ENCODE measurements at regions not wholly inside any gene's neighbourhood (a gene's known extent, or its start where the extent isn't known, plus 50 kb on each side); places are given as distances from the start of the nearest gene placed in this dataset.
"Not testable (repeated sequence)": the region's sequence is repeated elsewhere in the genome, so short reads cannot be mapped to it uniquely, and the experiment has no call there.

DNA sequence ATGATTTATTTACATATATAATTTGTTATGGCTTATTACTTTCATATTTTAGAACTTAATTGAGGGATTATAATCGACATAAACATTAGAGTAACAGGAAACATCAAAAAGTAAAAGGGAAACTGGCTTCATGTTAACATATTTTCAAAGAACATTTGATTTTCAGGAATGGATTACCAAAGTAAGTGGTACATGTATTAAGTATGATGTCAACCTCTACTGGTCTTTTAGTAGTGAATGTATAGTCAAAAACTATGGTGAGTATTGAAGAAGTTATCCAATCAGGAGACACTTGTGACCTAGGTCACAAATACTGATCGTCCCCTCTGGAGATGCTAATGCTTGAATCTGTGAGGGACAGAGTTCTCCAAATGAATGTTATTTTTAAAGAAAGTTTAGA is 768.9 kb upstream of the ADGRL4 start:
- DNase-seq: no peak

DNA sequence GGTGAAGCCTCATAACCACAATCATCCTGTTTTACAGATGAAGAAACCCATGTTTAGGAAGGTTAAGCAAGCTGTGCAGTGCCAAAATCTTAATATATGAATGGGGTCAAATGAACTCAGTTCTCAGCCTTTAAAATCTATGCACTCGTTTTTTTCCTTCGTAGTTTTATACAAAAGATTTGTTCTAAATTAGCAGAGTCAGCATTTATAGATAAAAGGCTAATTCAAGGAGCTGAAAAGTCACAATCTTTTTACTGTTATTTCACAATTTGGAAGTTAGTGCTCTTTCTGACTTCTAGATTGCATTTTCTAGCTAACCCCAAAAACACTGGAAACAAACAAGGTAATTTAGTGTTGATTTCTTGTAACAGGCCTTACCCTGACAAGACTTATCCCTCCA is 766.9 kb upstream of the ADGRL4 start:
- DNase-seq: no peak

DNA sequence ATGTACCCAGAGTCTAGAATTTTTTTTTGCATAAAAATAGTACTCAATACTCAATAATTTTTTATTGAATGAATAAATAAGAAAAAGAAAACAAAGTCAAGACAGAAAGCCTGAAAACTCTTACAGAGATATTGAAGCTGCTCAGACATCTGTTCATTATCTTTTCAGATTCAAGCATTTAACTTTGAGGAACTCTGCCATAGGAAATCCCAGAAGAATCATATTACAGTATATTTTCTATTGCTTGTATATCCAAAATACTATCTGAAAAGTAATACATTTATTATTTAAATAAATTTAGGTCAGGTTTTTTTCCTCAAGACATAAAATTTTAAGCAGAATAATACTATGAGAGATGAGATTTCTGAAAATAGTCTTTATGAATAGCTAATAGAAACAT is 755.9 kb upstream of the ADGRL4 start:
- no peak for DNase-seq

DNA sequence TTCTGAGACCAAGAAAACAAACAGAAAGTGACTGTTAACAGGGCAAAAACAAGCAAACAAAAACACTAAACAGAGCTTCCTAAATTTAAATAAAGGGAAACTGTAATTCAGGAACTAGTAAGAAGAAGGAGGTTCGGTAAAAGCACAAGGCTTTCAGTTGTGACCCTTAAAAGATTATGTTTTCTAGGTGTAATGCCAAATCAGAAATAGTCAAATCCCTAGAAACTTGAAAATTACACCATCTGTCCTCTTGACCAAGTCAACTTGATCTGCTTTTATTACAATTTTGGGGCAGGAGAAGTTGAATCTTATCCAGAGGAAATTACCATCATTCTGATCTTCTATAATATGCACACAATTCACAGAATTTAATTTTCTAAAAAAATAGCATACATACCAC is 754.0 kb upstream of the ADGRL4 start:
- no peak for DNase-seq

DNA sequence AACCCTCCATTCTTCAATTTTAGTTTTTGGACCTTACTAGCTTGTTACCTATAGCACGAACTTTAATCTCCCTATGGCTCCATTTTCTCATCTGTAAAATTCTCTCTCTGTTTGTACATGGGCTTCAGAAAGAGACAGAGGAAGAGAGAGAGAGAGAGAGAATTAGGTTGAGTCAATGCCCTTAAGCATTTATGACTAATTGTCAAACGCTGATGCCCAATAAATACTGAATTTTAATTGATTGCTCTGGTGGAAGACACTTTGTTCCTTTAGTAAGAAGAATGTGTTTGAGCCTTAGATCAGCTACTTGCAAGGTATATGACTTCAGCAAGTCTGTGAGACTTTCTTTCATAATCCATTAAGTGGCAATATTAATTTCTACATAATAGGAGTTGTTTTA is 743.1 kb upstream of the ADGRL4 start:
- DNase-seq: no peak

DNA sequence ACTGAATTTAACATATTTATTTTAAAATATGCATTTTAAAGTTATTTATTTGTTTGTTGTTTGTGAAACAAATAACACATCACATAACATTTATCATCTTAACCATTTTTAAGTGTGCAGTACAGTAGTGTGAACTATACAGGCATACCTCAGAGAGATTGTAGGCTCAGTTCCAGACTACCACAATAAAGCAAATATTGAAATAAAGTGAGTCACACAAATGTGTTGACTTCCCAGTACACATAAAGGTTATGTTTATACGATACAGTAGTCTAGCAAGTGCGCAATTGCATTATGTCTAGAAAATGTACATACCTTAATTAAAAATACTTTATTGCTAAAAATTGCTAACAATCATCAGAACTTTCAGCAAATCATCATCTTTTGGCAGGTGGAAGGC is 739.4 kb upstream of the ADGRL4 start:
- DNase-seq: no peak

DNA sequence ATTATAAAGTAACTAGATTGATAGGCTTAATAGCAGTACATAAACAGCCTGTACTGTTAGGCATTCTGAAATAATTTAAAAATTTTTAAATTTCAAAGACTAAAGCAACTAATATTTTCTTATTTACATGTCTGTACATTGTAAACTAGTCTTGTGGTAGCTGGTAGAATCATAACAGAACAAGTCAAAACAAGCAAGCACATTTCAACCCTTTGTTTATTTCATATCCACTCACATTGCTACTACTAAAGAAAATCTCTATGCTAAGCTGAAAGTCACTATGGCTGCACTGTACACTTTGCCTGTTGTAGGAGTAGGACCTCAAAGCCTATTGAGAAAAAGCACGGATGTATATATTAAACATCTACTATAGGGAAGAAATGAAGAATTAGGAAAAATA is 738.2 kb upstream of the ADGRL4 start:
- no peak for DNase-seq

DNA sequence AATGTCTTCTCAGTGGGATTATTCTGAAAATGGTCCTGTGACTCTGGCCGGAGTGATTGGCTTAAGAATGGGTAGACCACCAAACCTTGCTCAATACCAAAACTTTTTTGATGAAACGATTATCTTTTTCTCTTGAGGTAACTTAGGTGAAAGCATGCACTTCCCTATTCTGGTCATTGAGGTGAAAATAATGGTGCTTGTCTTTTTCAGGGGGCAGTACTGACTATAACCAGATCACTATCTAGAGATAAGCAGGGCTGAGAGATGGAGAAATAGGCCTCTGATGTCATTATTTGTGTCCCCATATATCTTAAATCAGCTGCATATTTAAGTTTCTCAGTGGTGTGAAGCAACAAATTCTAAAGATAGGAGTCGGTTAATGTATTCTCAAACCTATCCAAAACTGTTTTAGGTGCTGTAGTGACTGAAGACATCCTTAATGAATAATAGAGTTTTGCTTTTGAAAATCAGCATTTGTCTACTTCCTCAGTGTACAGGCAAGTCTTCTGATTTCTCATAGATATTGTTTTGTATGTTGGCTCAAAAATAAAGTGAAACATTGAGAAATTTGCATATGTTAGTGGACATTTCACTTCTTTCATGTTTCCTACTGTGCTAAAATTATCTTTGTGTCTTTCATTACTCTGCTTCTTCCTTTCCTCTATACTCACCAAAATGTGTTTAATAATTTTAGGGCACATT is 735.3 kb upstream of the ADGRL4 start:
- DNase-seq: no peak

DNA sequence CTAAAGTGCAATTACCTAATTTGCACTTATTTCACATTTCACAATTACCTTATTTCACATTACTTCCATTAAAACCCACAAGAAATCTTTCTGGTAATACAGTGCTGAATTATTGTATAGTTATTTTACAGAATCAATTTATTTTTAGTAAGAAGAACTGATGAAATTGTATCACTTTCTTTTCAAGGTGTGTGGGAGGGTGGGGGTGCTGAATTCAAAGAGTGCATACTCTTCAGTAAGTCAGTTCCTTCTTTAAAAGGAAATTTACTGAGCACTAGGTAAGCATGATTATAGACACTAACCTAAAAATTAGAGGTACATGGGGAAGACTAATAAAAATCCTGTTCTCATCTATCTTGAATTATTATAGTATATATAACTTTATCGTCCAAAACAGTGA is 731.6 kb upstream of the ADGRL4 start:
- no peak for DNase-seq

DNA sequence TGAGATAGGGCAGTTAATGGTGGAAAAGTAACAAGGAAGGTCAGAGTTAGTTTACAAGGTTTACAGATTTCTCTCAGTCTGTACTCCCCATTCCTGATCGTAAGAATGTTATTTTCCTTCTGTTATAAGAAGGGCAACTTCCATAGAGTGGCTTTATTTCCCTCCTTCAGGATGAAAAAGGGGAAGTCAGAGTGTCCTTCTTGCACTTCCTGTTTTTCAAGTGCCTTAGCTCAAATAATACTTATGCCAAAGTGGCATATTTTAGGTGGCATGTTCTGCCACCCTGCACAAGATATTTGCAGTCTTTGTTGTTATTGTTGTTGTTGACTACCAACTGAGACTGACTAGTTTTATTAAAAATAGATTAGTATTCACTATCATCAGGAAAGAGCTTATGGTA is 730.7 kb upstream of the ADGRL4 start:
- DNase-seq: no peak

DNA sequence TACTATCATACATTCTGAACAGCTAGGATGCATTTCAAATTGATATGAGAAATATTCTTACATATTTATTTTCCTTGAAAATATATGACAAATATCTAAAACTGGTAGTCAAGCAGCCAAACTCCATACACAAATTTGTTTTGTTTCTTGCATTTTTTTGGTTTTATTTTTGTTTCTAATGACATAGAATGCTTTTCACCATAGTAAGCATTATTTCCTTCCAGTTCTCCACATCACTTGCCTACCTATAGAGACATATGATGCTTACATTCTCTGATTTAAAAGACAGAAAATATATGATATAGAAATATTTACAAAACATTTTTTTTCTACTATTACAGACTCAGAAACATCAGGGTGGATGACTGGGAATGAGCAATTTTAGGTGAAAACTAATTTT is 726.4 kb upstream of the ADGRL4 start:
- DNase-seq: no peak

DNA sequence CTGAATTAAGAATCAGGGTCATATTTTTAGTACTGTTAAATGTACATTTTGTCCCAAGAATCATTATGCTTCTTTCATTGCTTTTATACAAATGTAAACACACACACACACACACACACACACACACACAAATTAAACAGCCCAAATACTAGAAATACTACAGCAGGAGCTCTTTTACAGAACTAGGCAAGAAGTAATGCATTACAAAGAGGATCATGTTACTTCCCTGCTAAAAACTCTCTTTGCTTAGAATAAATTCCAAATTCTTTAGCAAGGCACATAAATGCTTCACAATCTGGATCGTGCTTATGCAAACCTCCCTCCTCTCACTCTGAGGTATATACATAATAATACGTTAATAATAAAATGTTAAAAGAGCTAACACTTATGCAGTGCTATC is 720.4 kb upstream of the ADGRL4 start:
- no peak for DNase-seq

DNA sequence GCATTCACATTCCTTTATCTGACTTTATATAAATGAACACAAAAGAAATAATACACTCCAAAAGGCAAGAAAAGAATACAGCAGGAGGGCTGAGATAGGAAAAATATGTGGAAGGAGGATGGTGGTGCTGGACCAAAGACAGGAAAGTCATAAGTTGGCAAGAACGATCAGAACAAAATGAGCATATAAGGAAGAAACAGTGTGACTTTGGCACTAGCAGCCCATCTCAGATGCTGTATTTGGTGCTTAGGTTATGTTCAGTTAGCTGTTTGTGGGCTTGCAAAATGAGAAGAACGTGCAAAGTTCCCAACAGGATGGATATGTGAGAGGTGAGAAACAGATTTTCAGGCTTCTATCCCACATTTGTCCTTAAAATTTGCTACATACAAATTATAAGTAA is 719.8 kb upstream of the ADGRL4 start:
- DNase-seq: no peak

DNA sequence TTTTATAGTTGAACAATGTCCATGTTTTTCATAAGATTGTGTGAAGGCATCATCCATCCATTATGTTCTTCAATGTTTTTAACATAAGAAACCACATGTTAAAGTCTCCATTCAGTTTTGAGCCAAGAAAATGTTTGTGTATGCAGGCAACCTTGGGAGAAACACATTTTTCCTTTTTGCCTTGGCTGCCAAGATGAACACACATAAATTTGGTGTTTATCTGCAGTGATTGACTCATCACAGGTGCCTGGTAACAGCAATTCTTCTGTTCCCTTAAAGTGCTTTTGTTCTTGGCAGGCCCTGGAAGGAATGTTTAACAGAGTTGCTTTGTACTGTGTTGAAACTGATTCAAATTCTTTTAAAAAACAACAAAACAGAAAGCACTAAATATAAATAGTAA is 709.9 kb upstream of the ADGRL4 start:
- no peak for DNase-seq

DNA sequence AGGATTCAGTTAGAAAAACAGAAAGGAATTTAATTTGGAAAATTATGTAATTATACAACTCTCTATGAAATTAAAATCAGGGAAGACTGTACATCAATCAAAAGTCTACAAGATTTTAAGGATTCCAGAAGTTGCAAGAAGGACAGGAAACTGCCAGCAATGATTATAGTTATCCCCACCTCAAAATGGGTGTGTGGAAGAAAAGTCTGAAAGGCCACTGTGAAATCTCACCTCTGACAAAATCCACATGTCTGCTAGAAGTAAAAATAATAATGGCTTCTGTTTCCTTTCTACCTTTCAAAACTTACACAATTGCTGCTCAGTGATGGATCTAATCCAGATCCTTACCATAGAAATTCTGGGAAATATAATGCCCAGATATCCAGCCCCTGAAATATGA is 708.1 kb upstream of the ADGRL4 start:
- no peak for DNase-seq

DNA sequence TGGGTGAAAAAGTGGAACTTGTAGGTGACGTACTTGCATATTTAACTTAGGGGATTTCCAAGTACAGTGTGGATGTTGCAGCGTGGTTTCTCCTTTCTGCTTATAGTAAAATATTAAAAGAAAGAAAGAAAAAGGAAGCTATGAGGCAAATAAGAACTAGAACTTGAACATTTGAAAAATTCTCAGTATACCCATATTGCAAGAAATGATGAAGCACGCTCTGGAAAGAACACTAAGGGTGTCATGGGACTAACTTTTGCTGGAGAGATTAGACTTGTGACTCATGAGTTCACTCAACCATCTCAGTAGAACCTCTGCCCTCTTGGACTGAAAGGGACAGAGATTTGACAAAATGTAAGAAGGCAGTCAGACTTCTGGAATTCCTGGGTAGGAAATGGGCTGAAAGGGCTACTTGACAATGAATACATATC is 704.5 kb upstream of the ADGRL4 start:
- no peak for DNase-seq

DNA sequence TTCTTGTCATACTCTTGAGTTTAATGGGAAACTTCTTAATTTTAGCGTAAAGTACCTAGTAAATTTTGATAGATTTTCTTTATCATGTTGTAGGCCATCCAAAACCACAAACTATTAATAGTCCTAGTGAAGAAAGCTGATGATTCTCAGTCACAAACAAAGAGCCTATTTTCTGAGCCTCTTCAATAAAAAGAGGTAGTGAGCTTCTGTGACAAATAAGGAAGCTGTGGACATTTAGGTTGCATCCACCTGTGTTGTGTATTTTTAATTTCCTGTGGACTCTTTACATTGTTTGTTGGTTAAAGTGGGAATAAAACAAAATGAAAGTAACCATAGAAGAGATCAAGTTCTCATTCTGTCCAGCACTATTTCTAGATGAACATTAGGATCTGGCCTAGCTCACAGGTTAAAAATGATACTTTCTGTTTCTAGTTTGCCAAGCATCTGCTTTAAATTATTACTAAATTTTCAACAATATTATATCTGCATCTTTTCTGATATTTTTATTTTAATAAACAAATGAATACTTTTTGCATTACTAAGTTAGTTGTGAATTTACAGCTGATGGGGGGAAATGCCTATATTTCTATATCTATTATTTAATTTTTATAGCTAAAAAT is 702.2 kb upstream of the ADGRL4 start:
- no peak for DNase-seq

DNA sequence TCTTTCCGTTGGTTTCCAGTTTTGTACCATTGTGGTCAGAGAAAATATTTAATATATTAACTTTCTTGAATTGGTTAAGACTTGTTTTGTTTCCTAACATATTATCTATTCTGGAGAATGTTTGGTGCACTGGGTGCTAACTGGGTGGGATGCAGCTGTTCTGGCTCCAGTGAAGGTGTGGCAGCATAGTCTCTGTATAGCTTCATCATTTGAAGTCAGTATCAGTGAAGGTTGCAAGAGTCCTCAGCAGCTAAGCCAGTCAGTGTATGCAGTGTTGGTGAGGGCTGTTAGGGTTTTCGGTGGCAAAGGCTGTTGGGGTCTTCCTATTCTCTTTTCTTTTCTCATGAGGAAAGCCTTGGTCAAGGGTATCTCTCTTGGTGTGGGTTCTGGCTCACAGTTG is 698.7 kb upstream of the ADGRL4 start:
- no peak for DNase-seq

DNA sequence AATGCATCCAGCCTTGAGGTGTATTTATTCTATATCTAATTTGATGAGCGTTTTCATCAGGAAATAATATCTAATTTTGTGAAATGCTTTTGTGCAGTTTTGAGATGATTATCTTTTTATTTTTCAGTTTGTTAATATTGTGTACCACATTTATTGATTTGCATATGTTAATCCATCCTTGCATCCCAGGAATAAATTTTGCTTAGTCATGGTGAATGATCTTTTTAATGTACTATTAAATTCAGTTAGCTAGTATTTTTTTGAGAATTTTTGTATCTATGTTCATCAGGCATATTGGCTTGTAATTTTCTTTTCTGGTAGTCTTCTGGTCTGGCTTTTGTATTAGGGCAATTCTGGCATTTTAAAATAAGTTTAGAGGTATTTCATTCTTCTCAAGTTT is 697.5 kb upstream of the ADGRL4 start:
- DNase-seq: no peak

DNA sequence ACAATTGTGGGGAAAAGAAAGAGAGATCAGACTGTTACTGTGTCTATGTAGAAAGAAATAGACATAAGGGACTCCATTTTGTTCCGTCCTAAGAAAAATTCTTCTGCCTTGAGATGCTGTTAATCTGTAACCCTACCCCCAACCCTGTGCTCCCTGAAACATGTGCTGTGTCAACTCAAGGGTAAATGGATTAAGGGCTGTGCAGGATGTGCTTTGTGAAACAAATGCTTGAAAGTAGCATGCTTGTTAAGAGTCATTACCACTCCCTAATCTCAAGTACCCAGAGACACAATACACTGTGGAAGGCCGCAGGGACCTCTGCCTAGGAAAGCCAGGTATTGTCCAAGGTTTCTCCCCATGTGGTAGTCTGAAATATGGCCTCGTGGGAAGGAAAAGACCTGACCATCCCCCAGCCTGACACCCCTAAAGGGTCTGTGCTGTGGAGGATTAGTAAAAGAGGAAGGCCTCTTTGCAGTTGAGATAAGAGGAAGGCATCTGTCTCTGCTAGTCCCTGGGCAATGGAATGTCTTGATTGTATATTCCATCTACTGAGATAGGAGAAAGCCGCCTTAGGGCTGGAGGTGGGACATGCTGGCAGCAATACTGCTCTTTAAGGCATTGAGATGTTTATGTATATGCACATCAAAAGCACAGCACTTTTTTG is 695.9 kb upstream of the ADGRL4 start:
- not testable (repeated sequence) for DNase-seq

DNA sequence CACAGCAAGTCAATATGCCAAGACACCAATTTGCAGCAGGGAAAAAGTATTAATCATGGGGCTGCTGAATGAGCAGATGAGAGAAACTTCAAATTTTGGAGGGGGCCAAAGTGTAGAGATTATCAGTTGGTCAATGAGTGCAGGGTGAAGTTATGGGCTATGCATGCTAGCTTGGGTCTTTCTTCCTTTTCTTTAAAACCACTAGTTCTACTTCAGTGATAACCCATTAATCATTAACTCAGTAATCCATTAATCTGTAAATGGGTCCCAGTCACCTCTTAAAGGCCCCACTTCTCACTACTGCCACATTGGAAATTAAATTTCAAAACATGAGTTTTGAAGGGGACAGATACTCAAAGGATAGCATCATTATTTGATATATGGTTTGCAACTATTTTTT is 688.6 kb upstream of the ADGRL4 start:
- no peak for DNase-seq

DNA sequence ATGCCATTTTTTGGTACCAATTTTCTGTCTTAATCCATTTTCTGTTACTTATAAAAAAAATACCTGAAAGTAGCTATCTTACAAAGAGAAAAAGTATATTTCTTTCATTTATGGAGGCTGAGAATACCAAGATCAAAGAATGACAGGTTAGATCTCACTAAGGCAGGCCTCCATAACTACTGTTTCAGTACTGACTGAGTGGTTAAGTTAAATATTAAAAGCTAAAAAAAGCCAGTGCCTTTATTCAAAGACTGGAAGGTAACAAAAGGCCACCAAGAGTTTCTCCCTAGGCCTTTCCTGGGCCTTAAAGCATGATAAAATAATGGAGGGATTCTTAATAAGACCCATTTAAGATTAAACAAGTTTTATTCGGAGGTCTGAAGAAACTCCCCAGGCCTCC is 687.7 kb upstream of the ADGRL4 start:
- no peak for DNase-seq

DNA sequence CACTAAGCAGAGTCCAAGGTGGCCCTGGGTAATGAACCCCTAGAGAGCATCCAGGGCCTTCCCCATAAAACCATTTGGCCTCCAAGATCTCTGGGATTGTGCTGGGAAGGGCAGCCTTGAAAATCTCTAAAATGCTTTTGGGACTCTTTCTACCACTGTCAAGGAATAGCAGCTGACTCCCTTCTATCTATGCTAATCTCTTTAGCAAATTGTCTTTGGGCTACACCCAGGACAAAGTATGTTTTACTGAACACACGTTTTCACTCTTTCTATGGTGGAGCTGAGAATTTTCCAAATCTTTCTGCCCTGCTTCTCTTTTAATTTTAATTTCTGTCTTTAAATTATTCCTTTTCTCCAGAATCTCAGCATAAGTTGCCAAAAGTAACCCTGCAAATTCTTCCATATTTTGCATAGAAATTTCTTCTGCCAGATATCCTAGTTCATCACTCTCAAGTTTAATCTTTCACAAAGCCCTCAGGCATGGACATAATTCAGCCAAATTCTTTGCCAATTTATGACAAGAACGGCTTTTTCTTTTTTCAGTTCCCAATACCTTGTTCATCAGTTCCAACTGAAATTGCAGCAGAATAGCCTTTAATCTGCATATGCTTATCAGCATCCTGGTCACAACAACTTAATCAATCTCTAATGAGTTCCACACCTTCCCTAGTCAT is 687.0 kb upstream of the ADGRL4 start:
- DNase-seq: no peak

DNA sequence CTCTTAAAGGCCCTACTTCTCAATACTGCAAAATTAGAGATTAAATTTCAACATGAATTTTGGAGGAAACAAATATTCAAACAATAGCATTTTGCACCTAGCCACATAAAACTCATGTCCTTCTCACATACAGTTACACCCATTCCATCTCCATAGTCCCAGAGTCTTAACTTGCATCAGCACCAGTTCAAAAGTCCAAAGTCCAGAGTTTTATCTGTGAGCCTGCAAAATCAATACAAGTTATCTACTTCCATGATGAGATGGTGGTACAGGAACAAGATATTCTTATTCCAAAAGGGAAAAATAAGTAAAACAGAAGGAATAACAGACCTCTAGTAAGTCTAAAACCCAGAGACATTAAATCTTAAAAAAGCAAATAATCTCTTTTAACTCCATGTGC is 686.0 kb upstream of the ADGRL4 start:
- no peak for DNase-seq

Data from NCI-H1105 treated with DMSO at 0.1 percent for 48 hours (cell line).